ENCODE measurements at regions not wholly inside any gene's neighbourhood (a gene's known extent, or its start where the extent isn't known, plus 50 kb on each side); places are given as distances from the start of the nearest gene placed in this dataset.

- no peak for DNase-seq
Observed at GRCh38 chr18:2336690-2337392, 234.5 kb downstream of the METTL4 start.

GRCh38 chr18:2337552-2338141 is 233.7 kb downstream of the METTL4 start:
- peak; percentile 74 for DNase-seq

GRCh38 chr18:2338601-2339000 is 232.7 kb downstream of the METTL4 start:
- DNase-seq, result no peak

GRCh38 chr18:2340335-2340734 is 231.0 kb downstream of the METTL4 start:
- no peak for DNase-seq

- DNase-seq, result no peak
Observed at GRCh38 chr18:2348003-2348402, 223.3 kb downstream of the METTL4 start.

GRCh38 chr18:2351126-2351850 is 220.0 kb downstream of the METTL4 start:
- DNase-seq, result no peak

GRCh38 chr18:2354292-2354691 is 217.0 kb downstream of the METTL4 start:
- no peak for DNase-seq

GRCh38 chr18:2356906-2357305 is 214.4 kb downstream of the METTL4 start:
- no peak for DNase-seq

GRCh38 chr18:2360861-2361260 is 210.4 kb downstream of the METTL4 start:
- DNase-seq, result no peak

- no peak for DNase-seq
Observed at GRCh38 chr18:2368102-2368501, 203.2 kb downstream of the METTL4 start.

- DNase-seq, result no peak
Observed at GRCh38 chr18:2376707-2377106, 194.6 kb downstream of the METTL4 start.

GRCh38 chr18:2380101-2380500 is 191.2 kb downstream of the METTL4 start:
- DNase-seq, result no peak

GRCh38 chr18:2381539-2381938 is 189.8 kb downstream of the METTL4 start:
- no peak for DNase-seq

- DNase-seq, result no peak
Observed at GRCh38 chr18:2387588-2387987, 183.7 kb downstream of the METTL4 start.

- DNase-seq, result no peak
Observed at GRCh38 chr18:2390158-2390557, 181.1 kb downstream of the METTL4 start.

GRCh38 chr18:2391470-2391869 is 179.8 kb downstream of the METTL4 start:
- DNase-seq, result no peak

GRCh38 chr18:2392446-2392845 is 178.9 kb downstream of the METTL4 start:
- DNase-seq, result no peak

- DNase-seq, result no peak
Observed at GRCh38 chr18:2394684-2395083, 176.6 kb downstream of the METTL4 start.

GRCh38 chr18:2395427-2396161 is 175.7 kb downstream of the METTL4 start:
- DNase-seq, result no peak

GRCh38 chr18:2396162-2396505 is 175.2 kb downstream of the METTL4 start:
- DNase-seq, result no peak

GRCh38 chr18:2400701-2401196 is 170.6 kb downstream of the METTL4 start:
- DNase-seq, result no peak

GRCh38 chr18:2402084-2402483 is 169.2 kb downstream of the METTL4 start:
- DNase-seq, result no peak

- DNase-seq, result no peak
Observed at GRCh38 chr18:2406544-2406943, 164.8 kb downstream of the METTL4 start.

Data from activated effector memory CD4-positive, alpha-beta T cell treated with anti-CD3 and anti-CD28 coated beads, Interleukin-2, amount 50 U/mL, for 16 hours (primary cell).